22Rv1 (cell line): ENCODE measurements at regions not wholly inside any gene's neighbourhood (a gene's known extent, or its start where the extent isn't known, plus 50 kb on each side); places are given as distances from the start of the nearest gene placed in this dataset.

ENCODE experiments used
- CTCF ChIP-seq: fragments of 450-650 bp; IDR thresholded peaks from 2 replicates; pipeline ENCODE4 v1.5.1; 2017; ENCODE audit warnings: mild to moderate bottlenecking
- ZFX ChIP-seq: fragments of 450-650 bp; IDR thresholded peaks from 2 replicates; pipeline ENCODE4 v1.6.1; 2017; ENCODE audit warnings: antibody characterized with exemption, borderline replicate concordance

GRCh38 chr13:60945396-60945795, 470.3 kb downstream of the PCDH20 start:
- TF ChIP-seq CTCF (no peak), ZFX (no peak)
